Spleen (tissue), 11 donors: ENCODE measurements at regions not wholly inside any gene's neighbourhood (a gene's known extent, or its start where the extent isn't known, plus 50 kb on each side); places are given as distances from the start of the nearest gene placed in this dataset.

Experiments
- DNase-seq: peaks from one replicate; pipeline ENCODE4 v3.0.0-alpha.2; 2020
- H3K27ac ChIP-seq, 8 donors: fragments of 200-600 bp; sonication (generic) in 7 of 8; 1 replicate in 4 of 8; 2 replicates in 4 of 8; pipeline versions ENCODE4 v1.5.0 to v1.8.0; 2016 to 2021; ENCODE audit warnings: inconsistent platforms in 4 of 8, mild to moderate bottlenecking in 4 of 8, moderate library complexity in 1 of 8
- H3K27me3 ChIP-seq, 7 donors: fragments of 200-600 bp; sonication (generic) in 6 of 7; replicated peaks in 1 of 7; 1 replicate in 4 of 7; 2 replicates in 3 of 7; pipeline versions ENCODE4 v1.5.0 to v1.8.0; 2016 to 2021; ENCODE audit warnings: inconsistent platforms in 3 of 7, mild to moderate bottlenecking in 1 of 7
- H3K36me3 ChIP-seq, 6 donors: fragments of 200-600 bp; sonication (generic) in 5 of 6; 1 replicate in 4 of 6; 2 replicates in 2 of 6; pipeline versions ENCODE4 v1.5.0 to v1.8.0; 2016 to 2021; ENCODE audit warnings: inconsistent platforms in 2 of 6
- H3K4me1 ChIP-seq, 6 donors: fragments of 200-600 bp; sonication (generic) in 5 of 6; 1 replicate in 3 of 6; 2 replicates in 3 of 6; pipeline versions ENCODE4 v1.5.0 to v1.8.0; 2016 to 2021; ENCODE audit warnings: inconsistent platforms in 3 of 6
- H3K4me3 ChIP-seq, 8 donors: fragments of 200-600 bp; sonication (generic) in 7 of 8; 1 replicate in 4 of 8; 2 replicates in 4 of 8; pipeline versions ENCODE4 v1.5.0 to v1.8.0; 2016 to 2021; ENCODE audit warnings: inconsistent platforms in 4 of 8, mild to moderate bottlenecking in 4 of 8, moderate library complexity in 2 of 8
- H3K9me3 ChIP-seq, 8 donors: fragments of 200-600 bp; sonication (generic) in 7 of 8; 1 replicate in 4 of 8; 2 replicates in 4 of 8; pipeline versions ENCODE4 v1.5.0 to v1.8.0; 2016 to 2021; ENCODE audit warnings: inconsistent platforms in 4 of 8
- CTCF ChIP-seq, 11 experiments: fragments of 200-600 bp in 7 of 11; fragments of 450-650 bp in 4 of 11; sonication (generic) in 4 of 11; IDR thresholded peaks in 8 of 11; conservative IDR thresholded peaks in 3 of 11; 1 replicate in 7 of 11; 2 replicates in 4 of 11; pipeline versions ENCODE4 v1.4.0 to v1.8.0; 2016 to 2021; ENCODE audit warnings: antibody characterized with exemption in 11 of 11, inconsistent platforms in 4 of 11, mild to moderate bottlenecking in 1 of 11
- POLR2A ChIP-seq, 3 donors: fragments of 450-650 bp; IDR thresholded peaks; one replicate each; pipeline ENCODE4 v1.5.1; 2017; ENCODE audit warnings: antibody characterized with exemption in 3 of 3, mild to moderate bottlenecking in 1 of 3
- POLR2AphosphoS5 ChIP-seq, 3 donors: sonication (generic); formaldehyde crosslinking; IDR thresholded peaks; one replicate each; pipeline ENCODE4 v1.5.1; 2017; ENCODE audit warnings: antibody characterized with exemption in 3 of 3
- WGBS, 5 donors: extraction: QIAGEN DNeasy Blood & Tissue Kit in 3 of 5; methylation state at CpG; one replicate each; pipeline versions ENCODE4 v1.1.5 to v1.1.7; 2013 to 2018; 5-methylcytosine and 5-hydroxymethylcytosine counted together
- intact Hi-C: fragments of 100-400 bp; cut with DNase I; formaldehyde crosslinking; loops from one replicate; pipeline ENCODE4 v1.15.0; 2023; ENCODE audit warnings: low total_unique reads
- donor health status: healthy with polysubstance abuse.
- donor health status: DM: no; HTN: no; CAD: no; lungs with moderate emphysema.
- donor health status: DM: no; HTN: no; CAD: no.
- donor health status: Bipolar disorder and iron deficiency.
- donor health status: healthy.
- donor health status: DM: no; HTN: no; CAD: no.
- donor health status: DM: yes; HTN: yes; CAD: no.

GRCh38 chr10:8404721-8405120, 350.2 kb downstream of the GATA3 start:
- Histone ChIP-seq H3K4me1 (peaks cover 0 to 42% (median 15%) of the 10 kb centered on the region in 6 donors), H3K36me3 (no peaks in the 10 kb centered on the region), H3K27me3 (no peaks in the 10 kb centered on the region), H3K27ac (peak overlapping the region in 4 of 8 donors; percentile 6 to 56 (median 30)), H3K9me3 (no peaks in the 10 kb centered on the region), H3K4me3 (no peak overlapping the region)
- WGBS, 5 donors, result 7 to 28% (median 18%) methylated on average over 1 of the region's 1 CpG
- intact Hi-C loops, result no loop called here
- DNase-seq, result no peak
- no peak for TF ChIP-seq POLR2A (IDR thresholded peaks at IDR 0.05)
- no peak for TF ChIP-seq CTCF (IDR thresholded peaks at IDR 0.05 in 8 of 11, conservative IDR thresholded peaks at IDR 0.05 in 3 of 11)
- TF ChIP-seq POLR2AphosphoS5 (IDR thresholded peaks at IDR 0.05), result no peak

DNA sequence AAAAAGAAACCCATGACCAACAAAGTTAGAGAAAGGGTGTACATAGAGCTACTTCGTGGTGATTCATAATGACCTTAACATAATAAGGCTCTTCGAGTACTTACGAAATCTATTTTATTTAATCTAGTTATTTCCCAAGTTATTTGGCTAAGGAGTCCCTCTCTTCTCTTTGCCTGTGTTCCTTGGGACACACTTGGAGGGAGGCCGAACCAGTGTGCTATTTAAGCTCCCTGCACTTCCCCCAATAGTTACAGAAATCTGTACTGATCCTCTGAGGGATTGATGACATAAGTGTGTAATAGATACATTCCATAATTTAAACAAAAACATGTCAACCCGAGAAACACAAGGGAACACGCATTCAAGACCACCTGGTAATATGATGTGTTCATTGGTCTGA, 351.1 kb downstream of the GATA3 start:
- H3K27ac ChIP-seq, result no peak overlapping the region
- no peak overlapping the region for H3K4me3 ChIP-seq
- peaks cover 0 to 42% (median 15%) of the 10 kb centered on the region in 6 donors for H3K4me1 ChIP-seq
- no peaks in the 10 kb centered on the region for H3K9me3 ChIP-seq
- intact Hi-C loops, result no loop called here
- TF ChIP-seq CTCF (IDR thresholded peaks at IDR 0.05 in 8 of 11, conservative IDR thresholded peaks at IDR 0.05 in 3 of 11), result no peak
- no peak for TF ChIP-seq POLR2A (IDR thresholded peaks at IDR 0.05)
- no peak for TF ChIP-seq POLR2AphosphoS5 (IDR thresholded peaks at IDR 0.05)
- 71 to 82% (median 77%) methylated on average over 6 of the region's 6 CpGs for WGBS, 5 donors
- no peak for DNase-seq
- no peaks in the 10 kb centered on the region for H3K36me3 ChIP-seq
- H3K27me3 ChIP-seq, result no peaks in the 10 kb centered on the region

- Histone ChIP-seq H3K4me1 (peaks cover 0 to 29% (median 15%) of the 10 kb centered on the region in 6 donors), H3K27ac (no peak overlapping the region), H3K36me3 (no peaks in the 10 kb centered on the region), H3K9me3 (no peaks in the 10 kb centered on the region), H3K4me3 (no peak overlapping the region), H3K27me3 (no peaks in the 10 kb centered on the region)
- TF ChIP-seq POLR2A (IDR thresholded peaks at IDR 0.05) (no peak), CTCF (IDR thresholded peaks at IDR 0.05 in 8 of 11, conservative IDR thresholded peaks at IDR 0.05 in 3 of 11) (no peak), POLR2AphosphoS5 (IDR thresholded peaks at IDR 0.05) (no peak)
- intact Hi-C loops, result no loop called here
- DNase-seq, result no peak
These were observed 353.1 kb downstream of the GATA3 start for GRCh38 chr10:8407501-8408021.

DNA sequence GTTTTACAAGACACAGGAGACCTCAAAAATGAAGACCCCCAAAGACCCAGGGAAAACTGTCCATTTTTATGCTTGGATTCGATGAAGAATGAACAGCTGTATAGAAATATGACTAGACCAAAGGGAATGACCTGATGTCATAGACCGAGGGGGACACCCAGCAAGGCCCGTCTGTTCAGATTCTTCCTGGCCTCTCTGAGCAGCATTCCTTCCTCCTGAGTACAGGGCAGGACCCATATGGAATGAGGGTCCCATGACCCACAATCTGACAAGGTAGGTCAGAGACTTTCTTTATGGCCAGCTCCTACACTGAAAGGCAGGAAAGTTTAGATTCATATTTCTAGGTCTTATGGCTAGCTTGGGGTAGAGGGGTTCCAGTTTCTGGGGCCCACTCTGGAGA, 356.0 kb downstream of the GATA3 start:
- no peak overlapping the region for H3K27ac ChIP-seq
- H3K27me3 ChIP-seq, result no peaks in the 10 kb centered on the region
- no peaks in the 10 kb centered on the region for H3K4me1 ChIP-seq
- no peak overlapping the region for H3K4me3 ChIP-seq
- no peak for DNase-seq
- peaks cover 0 to 5% (median 0%) of the 10 kb centered on the region in 8 donors for H3K9me3 ChIP-seq
- intact Hi-C loops, result no loop called here
- no peaks in the 10 kb centered on the region for H3K36me3 ChIP-seq
- WGBS, 5 donors, result 73 to 93% (median 89%) methylated on average over 3 of the region's 3 CpGs
- no peak for TF ChIP-seq CTCF (IDR thresholded peaks at IDR 0.05 in 8 of 11, conservative IDR thresholded peaks at IDR 0.05 in 3 of 11)
- TF ChIP-seq POLR2A (IDR thresholded peaks at IDR 0.05), result no peak
- TF ChIP-seq POLR2AphosphoS5 (IDR thresholded peaks at IDR 0.05), result no peak
